ENCODE measurements at regions not wholly inside any gene's neighbourhood (a gene's known extent, or its start where the extent isn't known, plus 50 kb on each side); places are given as distances from the start of the nearest gene placed in this dataset.

DNA sequence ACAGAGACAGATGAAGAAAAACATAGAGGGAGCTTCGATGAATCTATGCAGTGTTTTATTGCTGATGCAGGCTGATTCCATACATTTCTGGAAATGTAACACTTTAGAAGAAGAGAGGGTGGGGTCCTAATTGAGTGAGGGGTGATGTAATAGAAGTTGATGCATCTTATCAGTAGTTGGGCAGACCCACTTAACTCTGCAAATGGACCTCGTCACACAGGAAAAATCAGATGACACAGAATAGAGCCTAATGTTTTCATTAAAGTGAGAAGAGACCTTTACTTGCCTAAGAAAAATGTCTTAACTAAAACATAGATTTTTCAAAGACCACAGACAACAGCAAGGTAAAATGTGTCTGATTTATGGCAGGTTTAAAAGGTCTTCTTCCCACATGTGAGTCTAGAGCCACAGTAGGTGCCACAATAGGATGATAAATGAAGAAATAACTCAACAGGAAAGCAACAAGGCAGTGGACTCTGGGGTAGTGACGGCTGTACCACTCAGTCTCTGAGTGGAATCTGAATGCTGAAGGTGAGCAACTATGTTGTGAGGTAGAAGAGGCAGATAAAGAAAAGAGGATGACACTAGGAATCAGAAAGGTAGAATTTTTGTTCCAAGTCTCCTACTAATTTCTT is 414.7 kb upstream of the PIK3C3 start:
- no peak for DNase-seq (ENCODE audit: low spot score)

DNA sequence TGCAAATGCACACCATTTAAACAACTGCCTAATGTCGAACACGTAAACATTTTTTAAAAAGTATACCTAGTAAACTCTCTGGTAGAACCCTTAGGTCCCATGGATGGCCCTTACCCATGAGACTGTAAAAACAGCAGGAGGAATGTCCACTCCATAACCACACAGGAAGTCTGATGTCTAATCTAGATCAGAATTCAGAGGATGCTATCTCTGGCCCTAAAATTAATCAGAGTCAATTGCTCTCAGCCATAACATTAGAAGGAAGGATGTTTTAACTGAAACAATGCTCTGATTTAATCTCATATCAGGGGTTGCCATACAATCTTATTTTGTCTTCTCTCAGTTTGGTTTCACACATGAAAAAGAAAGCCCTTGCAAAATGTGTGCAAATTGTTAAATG is 416.3 kb upstream of the PIK3C3 start:
- no peak for DNase-seq (ENCODE audit: low spot score)

DNA sequence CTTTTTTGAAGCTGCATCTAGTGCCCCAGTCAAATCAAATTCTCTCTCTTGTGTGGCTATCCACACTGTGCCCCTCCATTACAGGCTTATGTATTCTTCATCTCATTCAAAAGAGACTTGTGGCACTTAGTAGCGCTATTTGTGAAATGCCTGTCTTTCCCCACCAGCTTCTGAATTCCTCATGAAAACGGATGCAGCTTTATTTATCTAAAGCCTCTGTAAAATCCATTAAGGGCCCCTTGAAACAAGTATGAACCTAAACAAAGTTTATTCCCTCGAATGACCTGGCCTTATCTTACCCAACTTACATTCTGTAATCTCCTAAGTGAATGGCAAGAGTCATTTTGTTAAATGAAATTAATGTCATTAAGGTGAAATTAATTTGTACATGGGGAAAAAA is 417.4 kb upstream of the PIK3C3 start:
- DNase-seq (ENCODE audit: low spot score): no peak

DNA sequence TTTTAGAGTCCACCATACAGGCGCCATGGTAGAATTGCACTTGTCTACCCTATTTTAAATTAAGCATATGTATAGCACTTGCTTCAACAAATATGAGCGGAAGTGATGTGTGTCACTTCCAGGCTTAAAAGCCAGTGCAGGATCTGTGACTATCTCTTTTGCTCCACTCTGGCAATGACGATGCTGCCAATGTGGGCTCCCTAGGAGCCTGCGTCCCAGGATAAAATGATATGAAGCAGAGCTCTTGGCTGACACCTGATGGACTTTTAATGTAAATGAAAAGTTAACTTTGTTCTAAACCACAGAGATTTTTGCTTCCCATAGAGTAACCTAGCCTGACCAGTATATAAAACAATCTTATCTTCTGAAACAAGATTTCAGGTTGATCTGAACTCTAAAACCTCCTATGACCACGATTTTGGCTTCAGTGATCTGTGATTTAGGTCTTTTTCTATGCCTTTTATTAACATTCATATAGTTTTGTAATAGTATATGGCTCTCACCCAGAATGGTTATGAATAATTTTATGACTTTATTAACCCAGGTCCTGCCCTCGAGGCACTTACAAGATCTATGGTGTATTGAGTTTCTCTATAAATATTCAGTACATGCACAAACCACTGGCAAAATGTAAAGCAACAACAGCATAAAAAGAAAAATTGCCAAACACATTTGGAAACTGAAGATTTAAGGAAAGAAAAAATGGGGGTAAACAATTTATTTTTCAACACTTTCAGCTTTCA is 422.5 kb upstream of the PIK3C3 start:
- no peak for DNase-seq (ENCODE audit: low spot score)

DNA sequence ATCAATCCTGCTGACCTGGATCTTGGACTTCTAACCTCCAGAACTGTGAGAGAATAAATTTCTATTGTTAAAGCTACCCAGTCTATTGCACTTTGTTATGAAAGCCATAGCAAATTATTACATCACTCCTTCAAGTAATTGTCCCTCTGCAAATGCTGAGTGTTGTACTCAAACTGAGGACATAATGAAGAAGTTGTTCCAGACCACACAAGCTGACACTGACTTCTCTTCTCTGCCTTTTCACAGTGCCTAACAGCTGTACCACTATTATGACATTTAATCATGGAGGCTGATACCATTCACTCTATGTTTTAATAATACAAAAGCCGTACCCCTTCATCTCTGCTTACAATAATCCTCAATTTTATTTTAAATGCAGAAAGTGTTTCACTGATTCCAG is 424.1 kb upstream of the PIK3C3 start:
- no peak for DNase-seq (ENCODE audit: low spot score)

DNA sequence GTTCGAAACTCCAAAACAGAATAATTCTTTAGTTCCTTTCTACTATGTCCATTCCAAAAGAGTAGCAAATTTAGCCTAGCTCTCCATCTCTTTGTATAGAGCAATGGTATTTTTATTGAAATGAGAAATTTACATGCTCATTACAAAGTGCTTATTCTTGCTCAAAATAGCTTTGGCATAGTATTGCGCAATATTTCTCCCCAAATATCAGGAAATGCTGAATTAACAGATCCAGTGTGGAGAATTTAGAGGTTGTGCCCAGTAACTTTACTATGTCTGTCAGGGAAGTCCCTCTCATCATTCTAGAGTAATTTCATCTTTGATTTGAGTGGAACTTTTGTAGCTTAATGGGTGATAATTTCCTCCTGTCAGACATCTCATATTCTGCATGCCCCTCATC is 425.9 kb upstream of the PIK3C3 start:
- no peak for DNase-seq (ENCODE audit: low spot score)

DNA sequence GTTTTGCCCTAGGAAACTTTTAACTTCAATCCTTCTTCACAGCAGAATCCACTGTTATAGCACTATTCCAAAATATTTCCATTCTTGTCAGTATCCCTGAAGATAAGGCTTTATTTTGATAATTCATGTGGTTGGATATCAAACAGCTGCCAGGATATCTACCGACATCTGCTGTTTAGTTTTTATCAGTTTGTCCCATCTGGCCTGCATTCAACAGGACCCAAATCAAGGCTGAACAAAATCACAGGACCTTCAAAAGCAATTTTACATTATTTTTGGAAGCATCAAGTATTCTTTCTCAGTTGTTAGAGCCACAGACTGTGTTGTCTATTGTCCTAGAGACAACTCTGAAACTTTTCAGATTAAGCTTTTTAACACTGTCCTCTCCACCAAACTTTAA is 429.0 kb upstream of the PIK3C3 start:
- DNase-seq (ENCODE audit: low spot score): no peak

DNA sequence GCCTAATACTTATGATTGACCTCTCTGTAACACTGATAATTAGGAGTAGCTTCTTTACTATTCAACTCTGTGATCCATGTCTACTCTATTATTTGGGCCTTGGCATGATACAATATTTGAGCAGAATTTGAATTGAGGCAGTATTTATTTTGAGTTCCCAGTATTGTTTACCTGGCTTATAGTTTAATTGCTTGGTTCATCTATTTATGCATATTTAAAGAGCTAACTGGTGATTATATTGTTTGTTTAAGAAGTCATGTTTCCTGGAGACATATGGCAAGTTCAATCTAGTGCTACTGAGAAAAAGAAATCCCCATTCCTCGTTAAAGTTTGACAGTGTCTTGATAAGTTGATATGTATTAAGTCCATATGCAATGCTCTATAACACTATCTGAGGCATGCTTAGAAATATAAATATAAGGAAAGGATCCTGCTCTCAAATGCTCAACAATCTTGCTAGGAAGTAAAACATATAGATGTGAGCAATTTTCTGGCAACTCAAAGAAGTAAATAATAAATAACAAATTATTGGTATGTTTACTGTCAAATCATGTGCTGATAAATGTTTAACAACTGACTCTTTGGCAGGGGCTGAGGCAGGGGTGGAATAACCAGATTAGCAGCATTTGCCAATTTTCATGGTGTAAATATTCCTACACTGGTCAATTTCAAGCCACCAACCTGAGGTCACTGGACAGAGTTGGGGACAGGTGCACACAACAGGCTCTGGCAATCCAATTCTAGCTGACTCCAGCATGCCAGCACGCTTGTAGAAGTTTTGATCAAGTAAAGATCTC is 430.2 kb upstream of the PIK3C3 start:
- no peak for DNase-seq (ENCODE audit: low spot score)

DNA sequence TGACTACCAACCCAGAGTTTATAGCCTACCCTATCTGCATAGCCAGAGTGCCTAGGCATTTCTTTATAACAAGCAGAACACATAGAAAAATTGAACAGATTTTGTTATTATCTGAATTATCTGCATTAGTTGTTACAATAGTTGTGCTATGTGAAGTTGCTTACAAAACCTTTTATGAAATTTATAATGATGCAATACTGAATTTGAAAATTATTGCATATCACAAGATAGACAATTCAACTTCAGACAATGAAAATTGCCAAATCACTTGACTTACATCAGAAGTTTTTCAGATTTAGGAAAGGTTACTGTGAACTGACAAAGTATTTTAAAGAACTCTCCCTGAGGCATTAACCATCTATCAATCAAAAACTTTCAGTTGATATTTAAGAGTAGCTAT is 437.9 kb upstream of the PIK3C3 start:
- DNase-seq (ENCODE audit: low spot score): no peak

DNA sequence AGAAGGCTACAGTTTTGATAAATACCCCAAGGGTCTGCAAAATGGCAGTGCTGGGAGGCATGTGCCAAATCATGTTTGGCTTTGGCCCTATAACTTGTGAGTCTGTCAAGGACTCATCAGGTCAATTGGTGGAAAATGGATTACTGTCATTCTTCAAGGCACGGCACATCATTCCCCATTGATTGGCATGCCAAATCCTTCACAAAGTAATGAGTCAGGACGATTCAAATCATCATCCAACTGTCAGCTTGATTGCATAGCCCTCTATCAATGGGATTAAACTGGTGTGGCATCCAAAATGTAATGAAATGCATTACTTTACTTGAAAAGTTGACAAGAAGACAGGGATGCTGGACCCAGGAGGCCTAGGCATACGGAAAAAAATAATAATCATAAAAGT is 441.6 kb upstream of the PIK3C3 start:
- no peak for DNase-seq (ENCODE audit: low spot score)

DNA sequence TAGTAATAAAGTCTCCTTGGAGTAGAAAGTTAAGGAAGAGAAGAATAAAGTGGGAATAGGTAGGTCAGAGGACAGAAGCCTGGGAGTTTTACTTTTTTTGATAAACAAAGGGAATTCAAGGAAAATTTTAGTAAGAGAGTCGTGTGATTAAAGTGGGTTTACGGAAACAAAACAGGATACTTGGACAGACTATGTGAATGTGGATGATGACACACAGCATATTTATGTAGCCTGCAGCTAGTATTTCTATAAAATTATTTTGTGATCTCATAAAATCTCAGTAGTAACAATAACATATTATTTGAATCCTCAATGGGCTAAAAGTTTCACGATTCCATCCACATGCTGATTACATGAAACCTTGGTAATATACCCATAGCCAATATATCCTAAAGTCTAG is 450.7 kb upstream of the PIK3C3 start:
- DNase-seq (ENCODE audit: low spot score): no peak

DNA sequence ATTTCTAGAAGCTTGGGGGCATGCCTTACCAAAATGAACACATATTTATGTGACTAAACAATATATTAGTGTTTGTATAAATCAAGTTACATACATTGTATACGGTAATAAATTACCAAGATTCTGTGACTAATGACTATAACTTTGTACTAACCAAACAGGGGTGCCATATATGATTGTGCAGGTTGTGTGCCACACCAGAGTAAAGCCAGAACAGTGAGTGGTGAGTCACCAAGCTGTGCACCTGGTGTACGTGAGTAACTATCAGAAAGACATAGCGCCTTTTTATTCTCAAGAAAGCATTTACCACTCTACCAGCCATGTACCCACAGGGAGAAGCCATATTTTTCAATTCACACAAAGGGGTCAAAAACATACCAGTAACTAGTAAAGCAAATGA is 453.2 kb upstream of the PIK3C3 start:
- DNase-seq (ENCODE audit: low spot score): no peak

DNA sequence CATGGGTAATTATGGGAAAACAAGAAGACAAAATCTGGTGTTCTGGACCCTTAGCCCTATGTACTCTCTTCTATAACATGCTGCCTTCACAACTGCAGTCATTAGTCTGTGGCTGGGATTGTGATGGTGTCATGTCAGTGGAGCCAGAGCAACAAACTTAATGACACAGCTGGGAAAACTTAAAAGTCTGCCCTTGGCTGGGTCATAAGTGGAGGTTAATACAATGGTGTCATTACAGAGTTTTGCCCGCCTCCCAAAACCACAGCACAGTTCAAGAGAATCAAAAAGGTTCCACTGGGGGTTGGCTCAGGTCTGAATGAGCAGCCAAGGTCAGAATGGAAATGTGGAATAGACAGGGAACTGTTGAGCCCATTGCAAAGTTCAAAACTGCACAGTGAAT is 455.7 kb upstream of the PIK3C3 start:
- DNase-seq (ENCODE audit: low spot score): no peak

DNA sequence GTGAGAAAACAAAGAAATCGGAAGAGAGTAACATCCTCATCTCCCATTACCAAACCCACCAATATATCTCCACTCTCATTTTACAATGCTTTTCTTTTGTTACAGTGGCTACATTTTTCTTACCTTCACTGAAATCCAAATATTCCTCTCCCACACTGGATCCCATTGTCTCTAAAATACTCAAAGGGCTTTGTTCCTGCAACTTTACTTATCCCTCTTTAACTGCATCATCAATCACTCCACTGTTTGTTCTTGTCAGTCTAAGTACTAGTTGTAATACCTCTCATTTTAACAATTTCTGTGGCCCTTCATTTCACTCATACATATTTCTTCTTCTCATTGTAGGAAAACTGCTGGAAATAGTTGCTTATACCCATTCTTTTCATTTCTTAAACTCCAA is 464.2 kb upstream of the PIK3C3 start:
- DNase-seq (ENCODE audit: low spot score): no peak

DNA sequence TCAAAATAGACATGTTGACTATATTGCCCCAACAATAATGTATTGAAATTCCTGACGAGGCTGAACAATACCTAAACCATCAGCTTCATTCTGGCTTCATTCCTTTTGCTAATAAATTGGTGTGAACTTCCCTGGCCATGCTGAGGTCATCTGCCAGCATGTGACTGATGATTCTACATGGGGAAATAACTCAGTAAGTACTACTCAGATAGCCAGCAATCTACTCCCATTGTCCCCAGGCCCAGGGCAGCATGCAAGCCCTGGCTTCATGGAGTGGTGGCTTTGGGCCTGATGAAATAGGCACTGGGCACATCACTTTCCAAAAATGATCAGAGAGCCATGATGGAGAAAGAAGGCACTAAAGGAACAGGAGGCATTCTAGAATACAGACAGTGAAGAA is 468.5 kb upstream of the PIK3C3 start:
- DNase-seq (ENCODE audit: low spot score): no peak

DNA sequence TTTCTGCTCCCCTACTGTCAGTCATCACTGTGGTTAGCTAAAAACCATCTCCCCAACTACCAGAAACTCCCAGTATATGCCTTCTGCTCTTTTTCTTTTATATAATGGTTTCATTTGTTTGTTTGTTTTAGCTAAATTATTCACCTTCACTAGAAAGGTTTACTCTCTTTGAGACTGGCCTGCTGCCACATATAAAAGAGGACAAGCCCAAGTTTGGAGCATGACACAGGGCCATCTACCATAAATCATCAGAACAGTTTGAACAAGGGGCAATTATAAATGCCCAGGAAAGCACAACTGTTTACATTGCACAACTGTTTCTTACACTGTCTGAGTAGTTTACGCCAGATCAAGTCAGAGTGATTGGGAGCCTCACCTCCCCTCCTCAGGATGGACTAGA is 471.0 kb upstream of the PIK3C3 start:
- DNase-seq (ENCODE audit: low spot score): no peak

DNA sequence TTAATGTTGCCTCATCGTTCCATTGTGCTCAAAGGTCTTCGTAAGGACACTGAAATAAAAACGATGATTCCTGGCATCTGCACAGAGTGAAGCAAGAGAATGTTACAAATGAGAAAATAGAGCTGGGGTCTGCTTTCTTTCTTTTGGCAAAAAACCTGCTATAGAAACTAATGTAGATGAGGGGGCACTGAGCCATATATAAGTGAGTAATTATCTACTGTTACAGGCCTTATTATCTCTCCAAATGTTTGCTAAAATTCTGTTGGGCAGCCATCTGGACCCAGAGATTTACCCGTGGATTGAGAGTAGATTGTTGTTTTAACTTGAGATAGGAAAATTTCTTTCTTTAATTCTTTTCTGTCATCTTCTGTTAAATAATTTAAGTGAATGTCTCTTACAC is 472.5 kb upstream of the PIK3C3 start:
- DNase-seq (ENCODE audit: low spot score): no peak

DNA sequence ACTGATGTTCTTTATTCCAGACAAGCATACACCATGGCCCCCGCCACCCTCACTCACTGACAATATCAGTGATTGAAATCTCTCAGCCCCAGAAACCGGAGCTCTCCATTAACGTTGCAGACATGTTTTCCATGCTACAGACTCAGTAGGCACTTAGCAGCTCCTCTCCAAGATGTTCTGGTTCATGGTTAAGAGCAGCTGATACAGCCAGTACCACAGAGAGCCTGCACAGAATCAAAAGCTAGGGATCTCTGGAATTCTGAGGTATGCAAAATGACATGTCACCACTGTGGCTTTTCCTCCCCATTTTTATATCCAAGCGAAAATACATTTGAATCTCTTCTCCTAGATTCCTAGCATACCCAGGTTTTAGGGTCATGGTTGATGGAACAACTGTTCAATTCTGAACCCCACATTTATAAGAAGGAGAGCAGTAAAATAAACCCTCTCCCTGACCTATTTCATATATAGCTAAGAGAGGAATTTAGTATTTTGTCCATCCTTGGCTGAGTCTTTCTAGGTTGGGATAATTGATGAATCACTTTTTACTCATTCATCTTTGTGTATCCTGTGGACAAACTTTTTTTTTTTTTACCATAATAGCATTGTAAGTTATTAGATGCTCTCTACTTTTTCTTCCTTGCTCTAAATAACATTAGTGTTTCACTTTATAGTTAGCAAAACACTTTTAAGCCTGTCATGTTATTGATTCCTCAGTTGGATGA is 488.4 kb upstream of the PIK3C3 start:
- DNase-seq (ENCODE audit: low spot score): no peak

DNA sequence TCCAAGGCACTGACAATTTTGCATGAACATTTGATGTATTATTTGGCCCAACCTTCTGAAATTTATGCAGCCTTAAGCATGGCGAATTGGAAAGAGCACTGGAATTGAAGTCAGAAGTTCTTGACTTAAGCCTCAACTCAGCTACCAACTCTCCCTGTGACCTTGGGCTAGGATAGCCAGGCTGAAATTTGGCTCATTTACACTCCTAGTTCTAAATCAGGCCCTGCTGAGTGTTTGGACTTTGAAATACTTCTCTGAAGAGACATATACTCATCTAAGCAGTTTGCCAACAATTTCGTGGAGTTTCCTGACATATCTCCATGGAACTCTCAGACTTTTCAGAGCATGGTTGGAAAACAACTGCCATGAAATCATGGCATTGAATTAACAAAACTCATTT is 489.6 kb upstream of the PIK3C3 start:
- DNase-seq (ENCODE audit: low spot score): no peak

DNA sequence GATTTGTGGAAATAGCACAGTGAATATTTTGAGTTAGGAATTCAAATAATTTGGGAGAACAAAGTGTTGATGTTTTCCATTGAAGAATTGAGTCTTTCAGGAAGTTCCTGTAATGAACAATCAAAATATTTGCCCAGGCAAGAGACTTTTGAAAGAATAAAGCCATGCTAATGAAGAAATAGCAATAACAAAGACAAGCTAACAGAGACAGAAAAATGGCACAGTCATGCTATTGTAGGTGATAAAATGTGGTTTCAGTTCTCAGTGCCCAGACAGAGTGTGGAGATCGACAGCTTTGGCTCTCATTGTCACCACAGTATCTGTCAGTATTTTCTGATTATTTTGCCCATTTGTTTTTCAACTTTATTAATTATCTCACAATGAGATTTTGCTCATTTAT is 490.8 kb upstream of the PIK3C3 start:
- DNase-seq (ENCODE audit: low spot score): no peak

DNA sequence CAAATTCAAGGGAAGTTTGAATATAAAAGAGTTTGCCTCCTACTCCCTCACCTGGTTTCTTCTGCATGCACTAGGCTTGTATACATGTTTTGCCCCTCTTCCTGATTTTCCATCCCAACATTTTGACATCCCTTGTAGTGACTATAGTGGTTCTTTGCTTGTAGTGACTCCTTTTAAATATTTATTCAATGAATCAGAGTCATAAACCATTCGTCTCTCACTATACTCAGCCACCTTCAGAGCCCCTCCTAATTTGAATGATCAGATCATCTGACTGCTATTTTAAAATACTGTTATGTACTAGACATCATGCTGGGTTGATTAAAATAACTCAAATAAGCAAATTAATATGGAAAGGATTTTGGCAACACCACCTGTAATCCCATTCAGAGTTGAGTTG is 492.1 kb upstream of the PIK3C3 start:
- DNase-seq (ENCODE audit: low spot score): no peak

DNA sequence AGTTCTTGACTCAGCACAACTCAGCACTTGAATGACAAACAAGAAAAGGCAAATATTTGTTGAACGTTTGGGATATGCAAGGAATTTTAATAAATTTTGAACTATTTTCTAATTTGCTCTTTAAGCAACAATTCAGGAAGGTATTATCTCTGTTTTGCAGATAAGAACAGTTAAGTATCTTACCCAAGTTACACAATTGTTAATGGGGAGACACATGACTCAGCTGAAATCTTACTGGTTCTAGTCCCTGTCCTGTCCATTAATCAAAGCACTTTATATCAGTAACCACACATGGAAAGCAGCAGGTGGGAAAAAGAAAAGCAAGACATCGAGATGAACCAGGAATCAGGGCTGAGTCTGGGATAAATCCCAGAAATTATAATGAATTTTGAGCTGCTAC is 493.9 kb upstream of the PIK3C3 start:
- no peak for DNase-seq (ENCODE audit: low spot score)

DNA sequence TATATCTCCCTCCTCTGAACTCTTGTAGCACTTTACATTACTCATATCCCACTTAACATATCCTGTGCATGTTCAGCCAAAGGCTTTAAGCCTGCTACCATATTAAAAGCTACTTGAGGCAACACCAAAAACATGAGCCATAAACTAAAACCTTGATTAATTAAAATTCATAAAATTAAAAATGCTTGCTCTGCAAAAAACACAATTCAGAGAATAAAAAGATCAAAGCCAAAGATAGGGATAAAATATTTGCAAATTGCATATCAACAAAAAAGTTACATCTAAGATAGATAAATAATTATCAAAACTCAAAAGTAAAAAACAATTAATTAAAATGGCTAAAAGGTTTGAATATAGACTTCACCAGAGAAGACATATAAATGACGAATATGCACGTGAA is 495.4 kb upstream of the PIK3C3 start:
- DNase-seq (ENCODE audit: low spot score): no peak
